ENCODE measurements at regions not wholly inside any gene's neighbourhood (a gene's known extent, or its start where the extent isn't known, plus 50 kb on each side); places are given as distances from the start of the nearest gene placed in this dataset.
"Not testable (repeated sequence)": the region's sequence is repeated elsewhere in the genome, so short reads cannot be mapped to it uniquely, and the experiment has no call there.

DNA sequence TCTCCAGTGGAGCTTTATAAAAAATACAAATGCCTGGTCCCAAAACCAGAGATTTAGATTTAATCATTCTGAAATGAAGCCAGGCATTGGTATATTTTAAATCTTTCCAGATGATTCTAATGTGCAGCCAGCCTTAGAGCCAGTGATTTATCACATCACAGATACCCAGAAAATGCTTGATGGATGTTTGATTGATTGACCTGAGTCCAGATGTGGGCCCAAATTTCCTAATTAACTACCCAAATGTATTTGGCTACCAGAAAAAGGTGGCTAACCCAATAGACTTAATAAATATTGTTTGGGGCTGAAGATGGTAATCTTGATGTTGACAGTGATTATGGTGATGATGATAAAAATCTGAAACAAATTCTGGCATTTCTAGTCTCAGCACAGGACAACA, 93.1 kb downstream of the ABCC12 start:
- peaks cover 27% of the 10 kb centered on the region for H3K27me3 Mint-ChIP-seq (ENCODE audit: unreplicated experiment)
- H3K27ac Mint-ChIP-seq (ENCODE audit: unreplicated experiment): no peak overlapping the region
- TF ChIP-seq, protein P1, sequence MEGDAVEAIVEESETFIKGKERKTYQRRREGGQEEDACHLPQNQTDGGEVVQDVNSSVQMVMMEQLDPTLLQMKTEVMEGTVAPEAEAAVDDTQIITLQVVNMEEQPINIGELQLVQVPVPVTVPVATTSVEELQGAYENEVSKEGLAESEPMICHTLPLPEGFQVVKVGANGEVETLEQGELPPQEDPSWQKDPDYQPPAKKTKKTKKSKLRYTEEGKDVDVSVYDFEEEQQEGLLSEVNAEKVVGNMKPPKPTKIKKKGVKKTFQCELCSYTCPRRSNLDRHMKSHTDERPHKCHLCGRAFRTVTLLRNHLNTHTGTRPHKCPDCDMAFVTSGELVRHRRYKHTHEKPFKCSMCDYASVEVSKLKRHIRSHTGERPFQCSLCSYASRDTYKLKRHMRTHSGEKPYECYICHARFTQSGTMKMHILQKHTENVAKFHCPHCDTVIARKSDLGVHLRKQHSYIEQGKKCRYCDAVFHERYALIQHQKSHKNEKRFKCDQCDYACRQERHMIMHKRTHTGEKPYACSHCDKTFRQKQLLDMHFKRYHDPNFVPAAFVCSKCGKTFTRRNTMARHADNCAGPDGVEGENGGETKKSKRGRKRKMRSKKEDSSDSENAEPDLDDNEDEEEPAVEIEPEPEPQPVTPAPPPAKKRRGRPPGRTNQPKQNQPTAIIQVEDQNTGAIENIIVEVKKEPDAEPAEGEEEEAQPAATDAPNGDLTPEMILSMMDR (IDR thresholded peaks at IDR 0.05): no peak
- H3K36me3 Mint-ChIP-seq (ENCODE audit: unreplicated experiment): no peaks in the 10 kb centered on the region
- no peaks in the 10 kb centered on the region for H3K4me1 Mint-ChIP-seq (ENCODE audit: unreplicated experiment)
- no peak for DNase-seq (ENCODE audit: extremely low spot score, unreplicated experiment)
- H3K9me3 Mint-ChIP-seq (ENCODE audit: unreplicated experiment): no peaks in the 10 kb centered on the region
- H3K4me3 Mint-ChIP-seq (ENCODE audit: unreplicated experiment): no peak overlapping the region

DNA sequence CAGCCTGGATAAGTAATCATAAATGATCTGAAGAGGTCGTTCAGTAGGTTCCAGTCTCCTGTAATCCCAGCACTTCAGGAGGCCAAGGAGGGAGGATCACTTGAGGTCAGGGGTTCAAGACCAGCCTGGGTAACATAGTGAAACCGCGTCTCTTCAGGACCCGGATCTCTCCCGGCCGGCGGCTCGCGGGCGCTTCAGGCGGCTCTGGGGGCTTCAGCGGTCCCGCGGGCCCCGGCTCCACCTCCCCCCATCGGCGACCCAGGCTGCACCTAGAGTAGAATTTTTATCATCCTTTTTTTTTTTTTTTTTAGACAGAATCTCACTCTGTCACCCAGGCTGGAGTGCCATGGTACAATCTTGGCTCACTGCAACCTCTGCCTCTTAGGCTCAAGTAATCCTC, 95.9 kb downstream of the ABCC12 start:
- Mint-ChIP-seq H3K27me3 (ENCODE audit: unreplicated experiment) (peaks cover 11% of the 10 kb centered on the region), H3K27ac (ENCODE audit: unreplicated experiment) (no peak overlapping the region), H3K9me3 (ENCODE audit: unreplicated experiment) (no peaks in the 10 kb centered on the region), H3K36me3 (ENCODE audit: unreplicated experiment) (no peaks in the 10 kb centered on the region), H3K4me1 (ENCODE audit: unreplicated experiment) (peaks cover 4% of the 10 kb centered on the region), H3K4me3 (ENCODE audit: unreplicated experiment) (no peak overlapping the region)
- TF ChIP-seq, protein P1 (IDR thresholded peaks at IDR 0.05): no peak
- DNase-seq (ENCODE audit: extremely low spot score, unreplicated experiment): no peak

GRCh38 chr16:48059190-48059589, 96.6 kb downstream of the ABCC12 start:
- peaks cover 11% of the 10 kb centered on the region for H3K27me3 Mint-ChIP-seq (ENCODE audit: unreplicated experiment)
- H3K36me3 Mint-ChIP-seq (ENCODE audit: unreplicated experiment); H3K4me3 Mint-ChIP-seq (ENCODE audit: unreplicated experiment); H3K4me1 Mint-ChIP-seq (ENCODE audit: unreplicated experiment); DNase-seq (ENCODE audit: extremely low spot score, unreplicated experiment); H3K27ac Mint-ChIP-seq (ENCODE audit: unreplicated experiment); H3K9me3 Mint-ChIP-seq (ENCODE audit: unreplicated experiment): not testable (repeated sequence)

DNA sequence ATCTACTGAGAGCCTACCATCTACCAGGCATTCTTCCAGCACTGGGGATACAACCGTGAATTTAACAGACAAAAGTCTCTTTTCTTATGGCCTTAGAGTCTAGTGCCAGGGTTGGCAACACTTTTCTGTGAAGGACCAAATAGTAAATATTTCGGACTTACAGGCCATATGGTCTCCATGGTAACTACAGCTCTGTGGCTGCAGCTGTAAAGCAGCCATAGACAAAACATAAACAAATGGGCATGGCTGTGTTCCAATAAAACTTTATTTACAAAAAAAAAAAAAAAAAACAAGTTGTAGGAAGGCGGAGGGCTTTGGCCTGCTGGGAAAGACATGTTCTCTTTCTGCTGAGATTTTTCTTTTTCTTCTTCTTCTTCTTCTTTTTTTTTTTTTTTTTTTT, 98.7 kb downstream of the ABCC12 start:
- TF ChIP-seq, protein P1 (IDR thresholded peaks at IDR 0.05): no peak
- Mint-ChIP-seq H3K4me3 (ENCODE audit: unreplicated experiment) (no peak overlapping the region), H3K27ac (ENCODE audit: unreplicated experiment) (no peak overlapping the region), H3K4me1 (ENCODE audit: unreplicated experiment) (peaks cover 27% of the 10 kb centered on the region), H3K27me3 (ENCODE audit: unreplicated experiment) (peaks cover 4% of the 10 kb centered on the region), H3K36me3 (ENCODE audit: unreplicated experiment) (no peaks in the 10 kb centered on the region), H3K9me3 (ENCODE audit: unreplicated experiment) (no peaks in the 10 kb centered on the region)
- no peak for DNase-seq (ENCODE audit: extremely low spot score, unreplicated experiment)

GRCh38 chr16:48054881-48055601, 100.8 kb downstream of the ABCC12 start:
- H3K9me3 Mint-ChIP-seq (ENCODE audit: unreplicated experiment): no peaks in the 10 kb centered on the region
- no peak for DNase-seq (ENCODE audit: extremely low spot score, unreplicated experiment)
- peaks cover 27% of the 10 kb centered on the region for H3K4me1 Mint-ChIP-seq (ENCODE audit: unreplicated experiment)
- TF ChIP-seq, protein P1 (IDR thresholded peaks at IDR 0.05): peak; percentile 91
- H3K27ac Mint-ChIP-seq (ENCODE audit: unreplicated experiment): no peak overlapping the region
- H3K27me3 Mint-ChIP-seq (ENCODE audit: unreplicated experiment): peaks cover 6% of the 10 kb centered on the region
- H3K36me3 Mint-ChIP-seq (ENCODE audit: unreplicated experiment): no peaks in the 10 kb centered on the region
- H3K4me3 Mint-ChIP-seq (ENCODE audit: unreplicated experiment): peak overlapping the region; percentile 29
